ENCODE measurements at regions not wholly inside any gene's neighbourhood (a gene's known extent, or its start where the extent isn't known, plus 50 kb on each side); places are given as distances from the start of the nearest gene placed in this dataset.

DNA sequence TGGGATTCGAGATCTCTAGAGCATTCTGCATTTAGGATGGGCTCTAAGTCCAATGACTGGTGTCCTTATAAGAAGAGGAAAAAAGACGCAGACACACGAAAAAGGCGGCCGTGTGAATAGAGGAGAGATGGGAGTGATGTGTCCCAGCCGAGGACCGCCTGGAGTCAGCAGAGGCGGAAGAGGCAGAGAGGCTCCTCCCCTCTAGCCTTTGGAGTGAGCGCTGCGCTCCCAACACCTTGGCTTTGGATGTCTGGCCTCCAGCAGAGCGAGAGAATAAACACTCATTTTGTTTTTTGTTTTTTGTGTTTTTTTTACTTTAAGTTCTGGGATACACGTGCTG lies 83.0 kb upstream of the RTL6 start:
- Mint-ChIP-seq H3K36me3 (no peaks in the 10 kb centered on the region), H3K9me3 (peaks cover 0 to 2% (median 0%) of the 10 kb centered on the region in 7 donors), H3K27ac (no peak overlapping the region), H3K4me1 (no peaks in the 10 kb centered on the region), H3K4me3 (no peak overlapping the region), H3K27me3 (peaks cover 11% of the 10 kb centered on the region)
- no peaks in the 10 kb centered on the region for H3K27me3 ChIP-seq (ENCODE audit: control insufficient read depth, insufficient read depth, low read length)
- H3K9me3 ChIP-seq (ENCODE audit: control insufficient read depth in 2 of 2, low read length in 2 of 2), result no peaks in the 10 kb centered on the region
- ATAC-seq (ENCODE audit: low read depth in 2 of 2), result no peak
- DNase-seq, result no peak
- H3K27ac ChIP-seq (ENCODE audit: insufficient read depth, low read length, poor library complexity, severe bottlenecking), result no peak overlapping the region
- H3K4me1 ChIP-seq (ENCODE audit: control insufficient read depth, insufficient read depth, low read length, poor library complexity, severe bottlenecking), result no peaks in the 10 kb centered on the region
- no peaks in the 10 kb centered on the region for H3K36me3 ChIP-seq (ENCODE audit: control insufficient read depth, insufficient read depth, low read length)
- no peak overlapping the region for H3K4me3 ChIP-seq (ENCODE audit: low read depth, low read length)

GRCh38 chr22:44580176-44581095 lies 82.4 kb upstream of the RTL6 start:
- Histone ChIP-seq H3K4me1 (ENCODE audit: control insufficient read depth, insufficient read depth, low read length, poor library complexity, severe bottlenecking) (no peaks in the 10 kb centered on the region), H3K27me3 (ENCODE audit: control insufficient read depth, insufficient read depth, low read length) (no peaks in the 10 kb centered on the region), H3K27ac (ENCODE audit: insufficient read depth, low read length, poor library complexity, severe bottlenecking) (no peak overlapping the region), H3K36me3 (ENCODE audit: control insufficient read depth, insufficient read depth, low read length) (no peaks in the 10 kb centered on the region), H3K4me3 (ENCODE audit: low read depth, low read length) (no peak overlapping the region), H3K9me3 (ENCODE audit: control insufficient read depth in 2 of 2, low read length in 2 of 2) (no peaks in the 10 kb centered on the region)
- no peak overlapping the region for H3K27ac Mint-ChIP-seq
- no peak for DNase-seq
- H3K4me1 Mint-ChIP-seq, result no peaks in the 10 kb centered on the region
- no peaks in the 10 kb centered on the region for H3K36me3 Mint-ChIP-seq
- no peak for ATAC-seq (ENCODE audit: low read depth in 2 of 2)
- H3K9me3 Mint-ChIP-seq, result peaks cover 0 to 2% (median 0%) of the 10 kb centered on the region in 7 donors
- no peak overlapping the region for H3K4me3 Mint-ChIP-seq
- peaks cover 11% of the 10 kb centered on the region for H3K27me3 Mint-ChIP-seq

GRCh38 chr22:44578516-44579230 lies 80.6 kb upstream of the RTL6 start:
- no peak for DNase-seq

GRCh38 chr22:44578110-44578457 lies 80.1 kb upstream of the RTL6 start:
- H3K9me3 ChIP-seq (ENCODE audit: control insufficient read depth in 2 of 2, low read length in 2 of 2), result no peaks in the 10 kb centered on the region
- Mint-ChIP-seq H3K36me3 (no peaks in the 10 kb centered on the region), H3K9me3 (peaks cover 0 to 2% (median 0%) of the 10 kb centered on the region in 7 donors), H3K27me3 (peaks cover 4% of the 10 kb centered on the region), H3K4me3 (no peak overlapping the region), H3K4me1 (no peaks in the 10 kb centered on the region), H3K27ac (no peak overlapping the region)
- no peak overlapping the region for H3K27ac ChIP-seq (ENCODE audit: insufficient read depth, low read length, poor library complexity, severe bottlenecking)
- no peaks in the 10 kb centered on the region for H3K36me3 ChIP-seq (ENCODE audit: control insufficient read depth, insufficient read depth, low read length)
- H3K4me3 ChIP-seq (ENCODE audit: low read depth, low read length), result no peak overlapping the region
- ATAC-seq (ENCODE audit: low read depth in 2 of 2), result no peak
- no peak for DNase-seq
- no peaks in the 10 kb centered on the region for H3K4me1 ChIP-seq (ENCODE audit: control insufficient read depth, insufficient read depth, low read length, poor library complexity, severe bottlenecking)
- H3K27me3 ChIP-seq (ENCODE audit: control insufficient read depth, insufficient read depth, low read length), result no peaks in the 10 kb centered on the region

More at GRCh38 chr22:44578516-44579230, 80.6 kb upstream of the RTL6 start:
- Histone ChIP-seq H3K9me3 (ENCODE audit: control insufficient read depth in 2 of 2, low read length in 2 of 2) (no peaks in the 10 kb centered on the region), H3K4me1 (ENCODE audit: control insufficient read depth, insufficient read depth, low read length, poor library complexity, severe bottlenecking) (no peaks in the 10 kb centered on the region), H3K27me3 (ENCODE audit: control insufficient read depth, insufficient read depth, low read length) (no peaks in the 10 kb centered on the region), H3K4me3 (ENCODE audit: low read depth, low read length) (no peak overlapping the region), H3K36me3 (ENCODE audit: control insufficient read depth, insufficient read depth, low read length) (no peaks in the 10 kb centered on the region), H3K27ac (ENCODE audit: insufficient read depth, low read length, poor library complexity, severe bottlenecking) (no peak overlapping the region)
- ATAC-seq (ENCODE audit: low read depth in 2 of 2), result no peak
- Mint-ChIP-seq H3K4me1 (no peaks in the 10 kb centered on the region), H3K4me3 (no peak overlapping the region), H3K27me3 (peaks cover 4% of the 10 kb centered on the region), H3K9me3 (peaks cover 0 to 2% (median 0%) of the 10 kb centered on the region in 7 donors), H3K27ac (no peak overlapping the region), H3K36me3 (no peaks in the 10 kb centered on the region)

- H3K27me3 ChIP-seq (ENCODE audit: control insufficient read depth, insufficient read depth, low read length), result no peaks in the 10 kb centered on the region
- no peak overlapping the region for H3K27ac ChIP-seq (ENCODE audit: insufficient read depth, low read length, poor library complexity, severe bottlenecking)
- no peak overlapping the region for H3K4me3 ChIP-seq (ENCODE audit: low read depth, low read length)
- H3K36me3 ChIP-seq (ENCODE audit: control insufficient read depth, insufficient read depth, low read length), result no peaks in the 10 kb centered on the region
- no peaks in the 10 kb centered on the region for H3K4me1 ChIP-seq (ENCODE audit: control insufficient read depth, insufficient read depth, low read length, poor library complexity, severe bottlenecking)
- Mint-ChIP-seq H3K27me3 (peaks cover 4% of the 10 kb centered on the region), H3K4me1 (no peaks in the 10 kb centered on the region), H3K9me3 (peaks cover 0 to 2% (median 0%) of the 10 kb centered on the region in 7 donors), H3K4me3 (no peak overlapping the region), H3K36me3 (no peaks in the 10 kb centered on the region), H3K27ac (no peak overlapping the region)
- no peaks in the 10 kb centered on the region for H3K9me3 ChIP-seq (ENCODE audit: control insufficient read depth in 2 of 2, low read length in 2 of 2)
- DNase-seq, result no peak
- no peak for ATAC-seq (ENCODE audit: low read depth in 2 of 2)
Observed at GRCh38 chr22:44577391-44578109, 79.5 kb upstream of the RTL6 start.

- H3K9me3 ChIP-seq (ENCODE audit: control insufficient read depth in 2 of 2, low read length in 2 of 2), result no peaks in the 10 kb centered on the region
- ATAC-seq (ENCODE audit: low read depth in 2 of 2) (no peak), DNase-seq (no peak)
- H3K27me3 ChIP-seq (ENCODE audit: control insufficient read depth, insufficient read depth, low read length), result no peaks in the 10 kb centered on the region
- no peak overlapping the region for H3K4me3 ChIP-seq (ENCODE audit: low read depth, low read length)
- no peak overlapping the region for H3K27ac ChIP-seq (ENCODE audit: insufficient read depth, low read length, poor library complexity, severe bottlenecking)
- Mint-ChIP-seq H3K36me3 (no peaks in the 10 kb centered on the region), H3K9me3 (peaks cover 0 to 2% (median 0%) of the 10 kb centered on the region in 7 donors), H3K27ac (no peak overlapping the region), H3K27me3 (peaks cover 4% of the 10 kb centered on the region), H3K4me3 (no peak overlapping the region), H3K4me1 (no peaks in the 10 kb centered on the region)
- no peaks in the 10 kb centered on the region for H3K36me3 ChIP-seq (ENCODE audit: control insufficient read depth, insufficient read depth, low read length)
- no peaks in the 10 kb centered on the region for H3K4me1 ChIP-seq (ENCODE audit: control insufficient read depth, insufficient read depth, low read length, poor library complexity, severe bottlenecking)
Observed at GRCh38 chr22:44576311-44577260, 78.6 kb upstream of the RTL6 start.

All from CD4-positive, CD25-positive, alpha-beta regulatory T cell (primary cell).